Peyer's patch (tissue), 4 donors: ENCODE measurements at regions not wholly inside any gene's neighbourhood (a gene's known extent, or its start where the extent isn't known, plus 50 kb on each side); places are given as distances from the start of the nearest gene placed in this dataset.

ENCODE experiments used
- CTCF ChIP-seq, 6 experiments: fragments of 450-650 bp in 4 of 6; fragments of 200-600 bp in 2 of 6; sonication (generic) in 1 of 6; IDR thresholded peaks; one replicate each; pipeline ENCODE4 v1.5.1; 2017 to 2019; ENCODE audit warnings: antibody characterized with exemption in 6 of 6, mild to moderate bottlenecking in 3 of 6, moderate library complexity in 1 of 6
- POLR2A ChIP-seq, 2 donors: fragments of 450-650 bp; IDR thresholded peaks; one replicate each; pipeline ENCODE4 v1.5.1; 2017; ENCODE audit warnings: antibody characterized with exemption in 2 of 2, mild to moderate bottlenecking in 2 of 2, moderate library complexity in 2 of 2

GRCh38 chr14:30160608-30161007 is 233.0 kb upstream of the PRKD1 start:
- no peak for TF ChIP-seq CTCF (IDR thresholded peaks at IDR 0.05)
- TF ChIP-seq POLR2A (IDR thresholded peaks at IDR 0.05), result no peak
